ENCODE measurements at regions not wholly inside any gene's neighbourhood (a gene's known extent, or its start where the extent isn't known, plus 50 kb on each side); places are given as distances from the start of the nearest gene placed in this dataset.

- peak; percentile 25 for DNase-seq (ENCODE audit: low spot score)
These were observed 177.4 kb upstream of the XYLT1 start for GRCh38 chr16:17647879-17648872.

DNA sequence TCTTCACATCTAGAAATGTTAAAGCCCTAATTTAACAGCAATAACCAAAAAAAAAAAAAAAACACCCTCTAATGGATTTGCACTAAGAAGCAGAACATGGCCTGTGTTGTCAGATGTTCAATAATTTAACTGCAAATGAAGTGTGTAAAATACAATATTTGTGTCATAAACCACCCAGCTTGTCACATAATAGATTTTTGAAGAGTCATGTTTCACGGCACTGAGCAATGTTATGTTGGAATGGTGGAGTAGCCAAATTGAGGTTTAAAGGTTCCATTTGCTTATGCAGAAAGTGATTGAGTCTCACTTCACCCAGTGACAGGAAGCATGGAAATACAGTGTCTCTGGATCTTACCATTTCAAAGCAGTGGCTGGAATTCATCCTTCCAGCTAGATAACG is 173.2 kb upstream of the XYLT1 start:
- DNase-seq (ENCODE audit: low spot score), result no peak

GRCh38 chr16:17641990-17642389 is 171.2 kb upstream of the XYLT1 start:
- DNase-seq (ENCODE audit: low spot score), result no peak

DNA sequence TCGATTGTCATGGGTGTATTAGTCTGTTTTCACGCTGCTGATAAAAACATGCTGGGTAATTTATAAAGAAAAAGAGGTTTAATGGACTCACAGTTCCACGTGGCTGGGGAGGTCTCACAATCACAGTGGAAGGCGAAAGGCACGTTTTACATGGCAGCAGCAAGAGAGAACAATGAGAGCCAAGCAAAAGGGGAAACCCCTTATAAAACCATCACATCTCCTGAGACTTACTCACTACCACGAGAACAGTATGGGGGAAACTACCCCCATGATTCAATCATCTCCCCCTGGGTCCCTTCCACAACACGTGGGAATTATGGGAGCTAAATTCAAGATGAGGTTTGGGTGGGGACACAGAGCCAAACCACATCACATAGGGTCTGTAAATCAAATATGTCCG is 167.4 kb upstream of the XYLT1 start:
- no peak for DNase-seq (ENCODE audit: low spot score)

DNA sequence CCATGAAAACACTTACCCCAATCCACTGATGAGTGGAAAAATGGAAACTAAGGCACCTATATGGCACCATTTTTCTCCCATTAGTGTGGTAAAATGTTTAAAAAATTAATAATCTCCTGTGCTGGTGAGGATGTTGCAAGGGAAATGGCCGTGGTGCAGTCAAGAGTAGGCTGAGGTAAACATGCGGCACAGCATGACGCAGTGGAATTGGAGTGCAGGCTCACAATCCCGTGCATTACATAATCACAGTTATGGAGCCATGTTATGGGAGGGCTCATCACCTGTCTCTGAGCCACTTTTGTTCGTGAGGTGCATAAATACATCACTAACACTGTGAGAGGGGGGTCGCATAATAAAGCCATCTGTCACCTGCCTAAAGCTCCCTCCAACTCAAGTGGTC is 164.4 kb upstream of the XYLT1 start:
- no peak for DNase-seq (ENCODE audit: low spot score)

DNA sequence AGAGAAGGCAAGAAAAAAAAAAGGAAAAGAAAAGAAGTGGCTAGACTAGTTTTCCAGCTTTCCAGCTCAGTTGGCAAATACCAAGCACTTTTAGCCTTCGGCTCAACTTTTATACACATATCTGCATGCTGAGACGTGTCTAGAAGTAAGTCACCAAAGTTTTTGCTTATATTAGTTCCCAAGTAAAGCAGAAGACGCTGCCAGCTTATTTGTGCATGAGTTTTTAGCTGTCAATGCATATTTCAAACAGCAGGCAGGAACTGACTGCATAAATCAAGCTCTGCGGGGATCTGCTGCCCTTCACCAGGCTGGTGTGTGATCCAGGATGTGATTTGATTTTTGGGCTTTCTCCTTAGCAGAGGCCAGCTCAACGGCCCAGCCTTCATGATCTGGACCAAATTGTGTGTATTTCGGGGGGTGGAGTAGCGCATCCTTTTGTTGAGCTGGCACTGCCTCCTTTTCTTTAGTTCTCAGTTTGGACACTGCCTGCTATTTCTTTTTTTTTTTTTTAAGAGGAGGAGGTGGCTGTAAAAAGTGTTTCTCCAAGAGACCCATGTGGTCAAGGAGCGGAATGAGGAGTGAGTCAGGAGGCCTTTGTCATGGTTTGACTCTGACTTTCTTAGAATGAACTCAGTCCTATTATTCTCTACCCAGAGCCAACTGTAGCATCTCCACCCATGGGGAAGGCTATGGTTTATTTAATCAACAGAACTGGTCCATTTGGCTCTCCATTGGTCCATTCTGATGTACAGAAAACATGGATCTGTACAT is 162.6 kb upstream of the XYLT1 start:
- DNase-seq (ENCODE audit: low spot score), result peak; percentile 5

DNA sequence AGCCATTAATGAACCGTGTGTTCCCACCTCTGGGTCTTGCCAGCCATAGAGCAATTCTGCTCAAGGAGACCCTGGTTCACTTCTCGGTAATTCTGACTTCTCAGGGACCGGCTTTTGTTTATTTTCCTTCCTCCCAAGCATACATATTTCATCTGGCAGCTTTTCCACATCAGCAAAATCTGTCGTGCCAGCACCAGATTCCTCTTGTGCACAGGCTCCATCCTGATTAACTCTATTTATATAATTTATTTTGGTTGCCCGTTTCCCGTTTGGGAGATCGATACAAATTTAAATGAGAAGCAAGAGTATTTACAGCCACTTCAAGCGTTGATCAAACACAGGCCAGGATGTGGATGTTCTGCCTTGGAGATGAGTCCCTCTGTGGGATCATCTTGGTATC is 161.9 kb upstream of the XYLT1 start:
- no peak for DNase-seq (ENCODE audit: low spot score)

GRCh38 chr16:17629936-17630335 is 159.2 kb upstream of the XYLT1 start:
- DNase-seq (ENCODE audit: low spot score), result no peak

- no peak for DNase-seq (ENCODE audit: low spot score)
These were observed 158.2 kb upstream of the XYLT1 start for GRCh38 chr16:17628983-17629382.

GRCh38 chr16:17622366-17622765 is 151.6 kb upstream of the XYLT1 start:
- no peak for DNase-seq (ENCODE audit: low spot score)

DNA sequence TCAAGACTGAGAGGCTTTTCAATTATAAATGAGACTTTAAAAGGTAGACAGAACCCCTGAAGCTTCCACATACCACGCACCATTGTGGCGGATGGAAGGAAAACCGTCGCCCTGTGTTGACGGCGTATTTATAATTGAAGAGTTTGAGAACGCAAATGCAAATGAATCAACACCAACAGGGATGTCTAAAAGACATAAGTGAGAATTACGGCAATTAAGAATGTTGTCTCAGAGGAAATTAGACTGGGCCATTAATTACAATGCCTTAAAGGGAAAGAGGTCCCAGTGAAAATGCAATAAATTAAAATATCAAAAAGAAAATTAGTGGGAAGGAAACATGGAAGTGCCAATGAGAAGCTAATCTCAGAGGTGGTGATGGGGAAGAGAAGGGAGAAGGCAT is 148.5 kb upstream of the XYLT1 start:
- DNase-seq (ENCODE audit: low spot score), result no peak

GRCh38 chr16:17617021-17617552 is 146.3 kb upstream of the XYLT1 start:
- DNase-seq (ENCODE audit: low spot score), result no peak

GRCh38 chr16:17612336-17612735 is 141.6 kb upstream of the XYLT1 start:
- no peak for DNase-seq (ENCODE audit: low spot score)

- DNase-seq (ENCODE audit: low spot score), result no peak
These were observed 136.8 kb upstream of the XYLT1 start for GRCh38 chr16:17607609-17608008.

DNA sequence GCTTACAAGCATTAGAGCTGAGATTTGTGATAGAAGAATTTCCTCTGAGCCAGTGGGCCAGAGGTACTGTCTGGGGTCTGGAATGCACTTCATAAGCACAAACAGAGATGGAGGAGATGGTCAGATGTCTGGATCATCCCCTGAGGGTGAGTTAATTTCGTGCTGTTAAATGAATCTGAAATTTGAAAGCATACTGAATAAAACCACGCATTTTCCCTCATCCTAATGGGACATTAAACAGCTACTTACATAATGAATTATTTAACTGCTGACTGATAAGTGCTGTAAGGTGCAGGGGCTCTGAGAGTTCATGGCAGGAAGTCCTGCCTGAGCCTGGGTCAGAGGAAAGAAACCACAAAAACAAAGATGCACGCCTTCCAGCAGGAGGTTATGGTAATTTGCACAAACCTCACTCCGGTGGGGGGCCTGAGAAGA is 136.3 kb upstream of the XYLT1 start:
- DNase-seq (ENCODE audit: low spot score), result no peak

GRCh38 chr16:17606460-17606859 is 135.7 kb upstream of the XYLT1 start:
- no peak for DNase-seq (ENCODE audit: low spot score)

GRCh38 chr16:17605784-17606183 is 135.0 kb upstream of the XYLT1 start:
- no peak for DNase-seq (ENCODE audit: low spot score)

- DNase-seq (ENCODE audit: low spot score), result no peak
These were observed 132.9 kb upstream of the XYLT1 start for GRCh38 chr16:17603626-17604025.

DNA sequence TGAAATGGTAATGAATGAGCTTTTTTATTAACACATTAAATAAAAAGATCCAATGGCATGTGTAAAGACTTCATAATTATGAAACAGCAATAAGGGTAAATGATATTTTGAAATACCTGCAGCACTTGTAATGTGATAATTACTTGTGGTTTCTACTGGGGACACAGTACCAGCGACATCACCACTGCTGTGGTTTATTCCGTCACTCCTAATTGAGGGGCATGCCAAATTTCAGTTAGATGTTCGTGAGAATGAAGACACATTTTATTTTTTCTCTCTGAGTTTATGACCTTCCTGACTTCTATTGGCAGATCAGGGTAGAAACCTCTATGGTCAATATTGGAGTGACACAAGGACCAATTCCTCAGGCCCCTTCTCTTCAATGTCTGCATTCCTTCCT is 131.9 kb upstream of the XYLT1 start:
- DNase-seq (ENCODE audit: low spot score), result no peak

DNA sequence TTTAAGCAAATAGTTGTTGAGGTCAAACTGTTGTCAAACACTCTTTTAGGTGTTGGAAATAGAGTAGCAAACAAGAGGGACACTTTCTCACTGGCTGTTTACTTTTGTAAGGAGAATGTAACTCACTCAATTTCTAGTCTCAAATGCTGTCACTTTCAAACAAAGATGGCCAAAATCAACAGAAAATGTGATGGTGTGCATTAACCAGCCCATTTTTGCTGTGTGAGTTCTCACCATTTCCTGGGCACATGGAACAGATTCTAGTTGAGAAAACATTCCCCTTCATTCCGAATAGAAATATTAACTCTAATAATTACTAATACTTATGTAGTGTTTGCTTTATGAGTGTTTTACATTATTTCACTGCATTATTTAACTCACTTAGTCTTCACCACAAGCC is 128.2 kb upstream of the XYLT1 start:
- no peak for DNase-seq (ENCODE audit: low spot score)

- DNase-seq (ENCODE audit: low spot score), result no peak
These were observed 121.1 kb upstream of the XYLT1 start for GRCh38 chr16:17591655-17592405.

Measured in AG08395 (cell line).